GM12872 (cell line): ENCODE measurements at regions not wholly inside any gene's neighbourhood (a gene's known extent, or its start where the extent isn't known, plus 50 kb on each side); places are given as distances from the start of the nearest gene placed in this dataset.

Experiments used
- TF ChIP-seq, protein P1 (sequence below): IDR thresholded peaks from 3 replicates; pipeline ENCODE4 v1.5.1; 2011; ENCODE audit warnings: low read depth, mild to moderate bottlenecking, low read length, moderate library complexity; ENCODE audit not compliant: insufficient read depth

DNA sequence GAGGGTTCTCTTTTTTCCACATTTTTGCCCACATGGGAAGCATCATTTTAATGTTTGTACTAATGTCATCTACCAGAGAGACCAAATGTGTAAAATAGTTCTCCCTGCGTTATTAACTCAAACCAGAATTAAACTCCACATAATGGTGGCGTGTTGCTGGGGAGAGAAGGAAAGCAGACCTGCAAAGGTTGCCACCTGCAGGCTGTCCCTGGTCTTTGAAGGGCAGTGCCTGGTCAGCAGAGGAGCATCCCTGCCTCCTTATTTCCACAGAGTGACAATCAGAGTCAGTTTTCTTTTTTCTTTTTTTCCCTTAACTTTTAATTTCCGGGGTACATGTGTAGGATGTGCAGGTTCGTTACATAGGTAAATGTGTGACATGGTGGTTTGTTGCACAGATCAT is 214.5 kb downstream of the TBX18 start:
- TF ChIP-seq, protein P1, sequence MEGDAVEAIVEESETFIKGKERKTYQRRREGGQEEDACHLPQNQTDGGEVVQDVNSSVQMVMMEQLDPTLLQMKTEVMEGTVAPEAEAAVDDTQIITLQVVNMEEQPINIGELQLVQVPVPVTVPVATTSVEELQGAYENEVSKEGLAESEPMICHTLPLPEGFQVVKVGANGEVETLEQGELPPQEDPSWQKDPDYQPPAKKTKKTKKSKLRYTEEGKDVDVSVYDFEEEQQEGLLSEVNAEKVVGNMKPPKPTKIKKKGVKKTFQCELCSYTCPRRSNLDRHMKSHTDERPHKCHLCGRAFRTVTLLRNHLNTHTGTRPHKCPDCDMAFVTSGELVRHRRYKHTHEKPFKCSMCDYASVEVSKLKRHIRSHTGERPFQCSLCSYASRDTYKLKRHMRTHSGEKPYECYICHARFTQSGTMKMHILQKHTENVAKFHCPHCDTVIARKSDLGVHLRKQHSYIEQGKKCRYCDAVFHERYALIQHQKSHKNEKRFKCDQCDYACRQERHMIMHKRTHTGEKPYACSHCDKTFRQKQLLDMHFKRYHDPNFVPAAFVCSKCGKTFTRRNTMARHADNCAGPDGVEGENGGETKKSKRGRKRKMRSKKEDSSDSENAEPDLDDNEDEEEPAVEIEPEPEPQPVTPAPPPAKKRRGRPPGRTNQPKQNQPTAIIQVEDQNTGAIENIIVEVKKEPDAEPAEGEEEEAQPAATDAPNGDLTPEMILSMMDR = no peak

DNA sequence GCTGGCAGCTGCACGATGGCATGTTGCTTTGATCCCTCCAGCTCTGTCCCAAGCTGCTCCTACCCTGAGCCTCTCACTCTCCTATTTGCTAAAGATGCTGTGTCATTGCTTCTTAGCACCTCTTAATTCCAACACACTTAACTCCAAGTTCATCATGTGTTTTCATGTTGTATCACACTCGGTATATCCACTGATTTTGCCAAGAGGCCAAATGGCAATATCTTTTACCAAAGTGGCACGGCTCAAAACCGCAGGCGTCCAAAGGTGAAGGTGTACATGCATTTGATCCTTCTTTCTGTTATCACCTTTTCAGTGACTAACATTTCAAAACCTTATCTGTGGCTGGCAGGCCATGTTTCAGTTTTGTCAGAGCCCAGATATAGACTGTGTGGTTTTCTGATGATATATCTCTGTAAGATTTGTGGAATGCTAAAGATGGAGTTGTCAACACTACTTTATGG is 217.0 kb downstream of the TBX18 start:
- TF ChIP-seq, protein P1 = no peak

DNA sequence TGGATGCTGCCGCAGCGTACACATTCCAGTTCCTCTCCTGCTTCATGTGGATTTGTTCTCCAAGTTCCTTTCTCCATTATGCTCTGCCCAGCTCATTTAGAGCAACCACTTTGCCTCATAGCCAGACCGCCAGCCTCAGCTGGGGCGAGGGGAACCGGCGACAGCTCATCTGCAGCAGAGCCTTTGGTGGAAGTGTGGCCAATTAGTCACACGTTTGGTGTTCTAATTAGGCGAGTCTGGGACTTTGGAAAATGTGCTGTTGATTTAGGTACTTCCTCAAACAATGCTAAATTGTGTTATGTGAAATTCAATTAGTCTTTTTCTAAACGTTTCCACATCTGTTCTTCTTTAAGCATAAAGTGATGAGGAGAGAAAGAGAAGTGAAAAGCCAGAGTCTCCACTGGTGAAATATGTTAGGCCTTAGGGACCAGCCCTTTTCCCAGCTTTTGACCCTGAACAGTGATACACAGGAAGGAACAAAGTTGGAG is 217.9 kb downstream of the TBX18 start:
- TF ChIP-seq, protein P1 = no peak

GRCh38 chr6:84539122-84539856 is 225.1 kb downstream of the TBX18 start:
- TF ChIP-seq, protein P1 = no peak

DNA sequence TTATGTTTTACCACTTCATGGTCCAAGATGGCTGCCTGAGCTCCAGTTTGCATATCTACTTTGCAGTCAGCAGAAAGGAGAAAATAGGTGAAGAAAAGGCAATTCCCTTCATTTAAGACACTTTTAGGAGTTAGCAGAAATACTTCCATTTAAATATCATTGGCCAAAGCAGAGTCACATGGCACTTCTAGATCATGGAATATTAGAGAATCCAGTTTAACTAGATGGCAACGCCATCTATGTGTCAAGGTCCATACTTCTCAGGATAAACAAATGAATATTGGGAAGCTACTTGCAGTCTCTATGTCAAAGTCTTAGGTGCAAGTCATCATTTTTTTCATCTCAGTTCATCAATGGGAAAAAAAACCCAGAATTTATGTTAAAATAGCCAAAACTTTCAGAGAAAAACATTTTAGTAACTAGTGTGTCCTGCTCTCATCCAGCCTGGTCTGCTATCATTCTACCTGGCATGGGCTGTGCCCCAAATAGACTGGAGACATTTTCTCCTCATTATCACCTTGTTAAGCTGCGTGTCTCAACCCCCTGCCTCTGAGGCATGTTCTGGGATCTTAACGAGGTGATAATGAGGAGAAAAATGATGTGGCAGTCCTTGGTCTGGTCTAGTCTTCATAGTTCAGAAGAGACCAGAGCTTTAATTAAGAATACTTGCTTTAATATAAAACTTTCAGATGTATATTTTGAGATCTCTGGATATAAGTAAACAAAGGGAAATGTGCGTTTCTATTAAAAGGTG is 227.3 kb downstream of the TBX18 start:
- TF ChIP-seq, protein P1 = no peak

DNA sequence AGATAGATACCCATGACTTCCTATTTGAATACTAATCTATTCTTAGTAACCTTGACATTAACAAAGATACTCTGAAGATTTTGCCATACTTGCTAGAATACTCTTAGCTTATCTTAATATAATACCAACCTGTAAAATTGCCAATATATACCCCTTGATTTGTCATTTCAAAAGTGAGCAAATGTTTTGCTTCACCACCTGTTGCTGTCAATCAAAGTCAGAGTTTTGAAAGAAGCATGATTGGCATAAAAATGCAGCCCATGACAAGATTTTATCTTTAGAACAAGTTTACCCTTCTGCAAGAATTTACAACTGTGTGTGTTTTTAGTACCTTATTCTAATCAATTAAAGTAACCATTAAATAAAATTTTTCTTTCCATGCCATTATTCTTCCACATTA is 236.2 kb downstream of the TBX18 start:
- TF ChIP-seq, protein P1 = no peak

DNA sequence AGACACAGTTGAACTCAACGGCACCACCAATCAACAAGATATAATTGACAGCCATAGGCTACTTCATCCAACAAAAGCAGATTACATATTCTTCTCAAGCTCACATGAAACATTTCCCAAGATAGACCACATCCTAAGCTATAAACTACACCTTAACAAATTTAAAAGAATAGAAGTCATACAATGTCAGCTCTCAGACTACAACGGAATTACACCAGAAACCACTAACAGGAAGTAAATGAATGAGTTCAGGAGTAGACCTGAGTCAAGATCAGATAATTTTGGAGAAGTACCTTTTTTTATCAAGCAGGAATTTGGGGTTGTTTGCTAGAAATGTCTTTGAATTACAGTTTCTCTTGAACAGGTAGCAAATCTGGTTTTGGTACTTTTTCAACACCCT is 237.8 kb downstream of the TBX18 start:
- TF ChIP-seq, protein P1 = no peak
